H9 (cell line): ENCODE measurements at regions not wholly inside any gene's neighbourhood (a gene's known extent, or its start where the extent isn't known, plus 50 kb on each side); places are given as distances from the start of the nearest gene placed in this dataset.
A peak's percentile ranks its signal among the peaks of the same experiment; 100 is the strongest.

Experiments
- DNase-seq: peaks from one replicate; pipeline ENCODE4 v3.0.0-alpha.2; 2017
- H2AFZ ChIP-seq: one replicate; pipeline ENCODE4 v1.6.1; 2013; ENCODE audit warnings: mild to moderate bottlenecking, low read length, control low read depth, moderate library complexity
- H2AK5ac ChIP-seq: 2 replicates; pipeline ENCODE4 v1.6.1; 2013; ENCODE audit warnings: low read length, control low read depth, mixed read lengths; ENCODE audit not compliant: insufficient read length
- H2BK120ac ChIP-seq: one replicate; pipeline ENCODE4 v1.6.1; 2013; ENCODE audit warnings: low read depth, mild to moderate bottlenecking, low read length, control low read depth, inconsistent platforms; ENCODE audit not compliant: poor library complexity, severe bottlenecking
- H2BK12ac ChIP-seq: 2 replicates; pipeline ENCODE4 v1.6.1; 2013; ENCODE audit warnings: low read length, control low read depth, mixed read lengths, low read depth; ENCODE audit not compliant: insufficient read length
- H2BK15ac ChIP-seq: 2 replicates; pipeline ENCODE4 v1.6.1; 2013; ENCODE audit warnings: low read depth, low read length, control low read depth
- H2BK20ac ChIP-seq: one replicate; pipeline ENCODE4 v1.6.1; 2013; ENCODE audit warnings: low read depth, mild to moderate bottlenecking, low read length, control low read depth, inconsistent platforms; ENCODE audit not compliant: poor library complexity, severe bottlenecking
- H2BK5ac ChIP-seq: 2 replicates; pipeline ENCODE4 v1.6.1; 2013; ENCODE audit warnings: low read length, control low read depth, mixed read lengths; ENCODE audit not compliant: insufficient read length
- H3K14ac ChIP-seq: 2 replicates; pipeline ENCODE4 v1.6.1; 2013; ENCODE audit warnings: low read length, control low read depth; ENCODE audit not compliant: insufficient read depth
- H3K18ac ChIP-seq: 2 replicates; pipeline ENCODE4 v1.6.1; 2013; ENCODE audit warnings: low read depth, mild to moderate bottlenecking, mixed read lengths, low read length, control low read depth; ENCODE audit not compliant: insufficient read length
- H3K23ac ChIP-seq: 2 replicates; pipeline ENCODE4 v1.6.1; 2013; ENCODE audit warnings: low read length, control low read depth, mixed read lengths, low read depth; ENCODE audit not compliant: insufficient read length
- H3K23me2 ChIP-seq: 2 replicates; pipeline ENCODE4 v1.6.1; 2013; ENCODE audit warnings: low read depth, mild to moderate bottlenecking, mixed read lengths, low read length, control low read depth; ENCODE audit not compliant: insufficient read length, poor library complexity, severe bottlenecking
- H3K27ac ChIP-seq: 2 replicates; pipeline ENCODE4 v1.5.1; 2013; ENCODE audit warnings: low read length, control low read depth, mixed read lengths, low read depth; ENCODE audit not compliant: insufficient read length
- H3K27me3 ChIP-seq: 2 replicates; pipeline ENCODE4 v1.6.1; 2013; ENCODE audit warnings: low read length, control low read depth, inconsistent platforms; ENCODE audit not compliant: insufficient read depth
- H3K4ac ChIP-seq: 2 replicates; pipeline ENCODE4 v1.6.1; 2013; ENCODE audit warnings: low read depth, mild to moderate bottlenecking, control low read depth, inconsistent platforms, low read length, moderate library complexity
- H3K4me1 ChIP-seq: 2 replicates; pipeline ENCODE4 v1.6.1; 2013; ENCODE audit warnings: low read length, control low read depth, inconsistent platforms; ENCODE audit not compliant: insufficient read depth
- H3K4me2 ChIP-seq: 2 replicates; pipeline ENCODE4 v1.6.1; 2013; ENCODE audit warnings: low read length, control low read depth, mixed read lengths; ENCODE audit not compliant: insufficient read length, insufficient read depth
- H3K56ac ChIP-seq: 2 replicates; pipeline ENCODE4 v1.6.1; 2013; ENCODE audit warnings: low read depth, mild to moderate bottlenecking, mixed read lengths, low read length, control low read depth; ENCODE audit not compliant: insufficient read length
- H3K79me1 ChIP-seq: 2 replicates; pipeline ENCODE4 v1.6.1; 2013; ENCODE audit warnings: low read depth, mild to moderate bottlenecking, moderate library complexity, low read length, control low read depth, inconsistent platforms; ENCODE audit not compliant: insufficient read depth, poor library complexity, severe bottlenecking
- H3K79me2 ChIP-seq: 2 replicates; pipeline ENCODE4 v1.6.1; 2013; ENCODE audit warnings: low read length, control low read depth, inconsistent platforms; ENCODE audit not compliant: insufficient read depth
- H3K9ac ChIP-seq: 2 replicates; pipeline ENCODE4 v1.6.1; 2013; ENCODE audit warnings: low read length, control low read depth, mixed read lengths; ENCODE audit not compliant: insufficient read length; ENCODE audit errors: extremely low read depth
- H3K9me3 ChIP-seq: one replicate; pipeline ENCODE4 v1.6.1; 2013; ENCODE audit warnings: low read depth, low read length, inconsistent platforms; ENCODE audit not compliant: control insufficient read depth
- H3T11ph ChIP-seq: one replicate; pipeline ENCODE4 v1.6.1; 2013; ENCODE audit warnings: mild to moderate bottlenecking, low read length, control low read depth, inconsistent platforms
- H4K20me1 ChIP-seq: one replicate; pipeline ENCODE4 v1.6.1; 2013; ENCODE audit not compliant: control insufficient read depth, insufficient read length, insufficient read depth
- H4K5ac ChIP-seq: 2 replicates; pipeline ENCODE4 v1.6.1; 2013; ENCODE audit warnings: low read depth, mild to moderate bottlenecking, mixed read lengths, low read length, control low read depth; ENCODE audit not compliant: insufficient read length
- H4K8ac ChIP-seq: replicated peaks from 2 replicates; pipeline ENCODE4 v1.6.1; 2013; ENCODE audit warnings: low read length, control low read depth, mixed read lengths, low read depth; ENCODE audit not compliant: insufficient read length
- H4K91ac ChIP-seq: 2 replicates; pipeline ENCODE4 v1.6.1; 2013; ENCODE audit warnings: low read depth, mild to moderate bottlenecking, moderate library complexity, mixed read lengths, low read length, control low read depth; ENCODE audit not compliant: insufficient read length
- H3K27ac Mint-ChIP-seq, 3 experiments: 2 replicates in 2 of 3; 3 replicates in 1 of 3; pipeline ENCODE4 v1.8.0; 2020 to 2021; ENCODE audit warnings: mixed read lengths in 3 of 3, mild to moderate bottlenecking in 1 of 3, moderate library complexity in 1 of 3
- H3K27me3 Mint-ChIP-seq: 2 replicates; pipeline ENCODE4 v1.8.0; 2021; ENCODE audit warnings: low read depth, mild to moderate bottlenecking, moderate library complexity, mixed read lengths
- H3K36me3 Mint-ChIP-seq, 3 experiments: 2 replicates in 2 of 3; 3 replicates in 1 of 3; pipeline ENCODE4 v1.8.0; 2020 to 2021; ENCODE audit warnings: low read depth in 3 of 3, mixed read lengths in 3 of 3; ENCODE audit not compliant: insufficient read depth in 1 of 3
- H3K4me1 Mint-ChIP-seq, 2 experiments: 2 replicates each; pipeline ENCODE4 v1.8.0; 2020; ENCODE audit warnings: mixed read lengths in 2 of 2
- H3K4me3 Mint-ChIP-seq, 2 experiments: 2 replicates in 1 of 2; 3 replicates in 1 of 2; pipeline ENCODE4 v1.8.0; 2020 to 2021; ENCODE audit warnings: mild to moderate bottlenecking in 2 of 2, mixed read lengths in 2 of 2, moderate library complexity in 1 of 2
- H3K9me3 Mint-ChIP-seq, 2 experiments: 2 replicates in 1 of 2; 3 replicates in 1 of 2; pipeline ENCODE4 v1.8.0; 2020; ENCODE audit warnings: mild to moderate bottlenecking in 2 of 2, mixed read lengths in 2 of 2, moderate library complexity in 1 of 2
- WGBS: extraction: QIAGEN DNeasy Blood & Tissue Kit; methylation state at CpG from one replicate; pipeline ENCODE4 v1.1.7; 2013; ENCODE audit warnings: missing lambda C conversion rate, low lambda C conversion rate, mixed read lengths; ENCODE audit not compliant: insufficient read length; ENCODE audit errors: extremely low coverage; 5-methylcytosine and 5-hydroxymethylcytosine counted together
- TF ChIP-seq, protein P1 (sequence below): fragments of 200-600 bp; sonication (generic); conservative IDR thresholded peaks from 3 replicates; pipeline ENCODE4 v1.8.0; 2021; ENCODE audit warnings: antibody characterized with exemption, mild to moderate bottlenecking

GRCh38 chr12:97229004-97229403, 233.6 kb upstream of the RMST start:
- Histone ChIP-seq H4K91ac (no peak overlapping the region), H3K14ac (no peak overlapping the region), H2BK120ac (no peak overlapping the region), H3K27ac (no peak overlapping the region), H3K4ac (no peak overlapping the region), H3K79me2 (no peaks in the 10 kb centered on the region), H3K56ac (no peak overlapping the region), H4K5ac (no peak overlapping the region), H3K4me2 (no peak overlapping the region), H4K20me1 (no peaks in the 10 kb centered on the region), H2BK12ac (no peak overlapping the region), H4K8ac (no peak overlapping the region), H3K23ac (no peak overlapping the region), H3K23me2 (no peaks in the 10 kb centered on the region), H2AFZ (no peak overlapping the region), H2BK20ac (no peak overlapping the region), H3K27me3 (no peaks in the 10 kb centered on the region), H3K79me1 (no peaks in the 10 kb centered on the region), H2BK15ac (no peak overlapping the region), H3K9me3 (no peaks in the 10 kb centered on the region), H3T11ph (no peak overlapping the region), H3K18ac (no peak overlapping the region), H2BK5ac (no peak overlapping the region), H3K4me1 (no peaks in the 10 kb centered on the region), H3K9ac (no peak overlapping the region), H2AK5ac (no peak overlapping the region)
- Mint-ChIP-seq H3K36me3 (peaks cover 3 to 9% (median 6%) of the 10 kb centered on the region in 3 experiments; a peak in 4 of 7 replicates), H3K27me3 (peaks cover 4% of the 10 kb centered on the region; the same call in 1 of the 2 replicates), H3K4me3 (no peak overlapping the region), H3K4me1 (no peaks in the 10 kb centered on the region; a peak in 1 of 4 replicates), H3K9me3 (peaks cover 4 to 10% of the 10 kb centered on the region in 2 experiments), H3K27ac (peak overlapping the region in 1 of 3 experiments; percentile 8; a peak in 1 of 7 replicates)
- DNase-seq, result no peak
- TF ChIP-seq, protein P1, sequence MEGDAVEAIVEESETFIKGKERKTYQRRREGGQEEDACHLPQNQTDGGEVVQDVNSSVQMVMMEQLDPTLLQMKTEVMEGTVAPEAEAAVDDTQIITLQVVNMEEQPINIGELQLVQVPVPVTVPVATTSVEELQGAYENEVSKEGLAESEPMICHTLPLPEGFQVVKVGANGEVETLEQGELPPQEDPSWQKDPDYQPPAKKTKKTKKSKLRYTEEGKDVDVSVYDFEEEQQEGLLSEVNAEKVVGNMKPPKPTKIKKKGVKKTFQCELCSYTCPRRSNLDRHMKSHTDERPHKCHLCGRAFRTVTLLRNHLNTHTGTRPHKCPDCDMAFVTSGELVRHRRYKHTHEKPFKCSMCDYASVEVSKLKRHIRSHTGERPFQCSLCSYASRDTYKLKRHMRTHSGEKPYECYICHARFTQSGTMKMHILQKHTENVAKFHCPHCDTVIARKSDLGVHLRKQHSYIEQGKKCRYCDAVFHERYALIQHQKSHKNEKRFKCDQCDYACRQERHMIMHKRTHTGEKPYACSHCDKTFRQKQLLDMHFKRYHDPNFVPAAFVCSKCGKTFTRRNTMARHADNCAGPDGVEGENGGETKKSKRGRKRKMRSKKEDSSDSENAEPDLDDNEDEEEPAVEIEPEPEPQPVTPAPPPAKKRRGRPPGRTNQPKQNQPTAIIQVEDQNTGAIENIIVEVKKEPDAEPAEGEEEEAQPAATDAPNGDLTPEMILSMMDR, result no peak
- no CpG with 5 or more reads among the region's 5 CpGs for WGBS
